ENCODE measurements at regions not wholly inside any gene's neighbourhood (a gene's known extent, or its start where the extent isn't known, plus 50 kb on each side); places are given as distances from the start of the nearest gene placed in this dataset.

GRCh38 chr14:66115740-66116502 is 370.2 kb upstream of the CCDC196 start:
- DNase-seq = no peak

GRCh38 chr14:66116732-66117131 is 369.4 kb upstream of the CCDC196 start:
- DNase-seq = no peak

- no peak for DNase-seq
Measured at GRCh38 chr14:66117600-66117999, 368.6 kb upstream of the CCDC196 start.

- no peak for DNase-seq
Measured at GRCh38 chr14:66119606-66120231, 366.5 kb upstream of the CCDC196 start.

- no peak for DNase-seq
Measured at GRCh38 chr14:66120402-66120801, 365.8 kb upstream of the CCDC196 start.

GRCh38 chr14:66121859-66122258 is 364.3 kb upstream of the CCDC196 start:
- DNase-seq = no peak

- no peak for DNase-seq
Measured at GRCh38 chr14:66129224-66129623, 356.9 kb upstream of the CCDC196 start.

GRCh38 chr14:66131111-66131510 is 355.1 kb upstream of the CCDC196 start:
- DNase-seq = no peak

- DNase-seq = no peak
Measured at GRCh38 chr14:66133666-66134065, 352.5 kb upstream of the CCDC196 start.

GRCh38 chr14:66135831-66136230 is 350.3 kb upstream of the CCDC196 start:
- peak; percentile 47 for DNase-seq

GRCh38 chr14:66137081-66137480 is 349.1 kb upstream of the CCDC196 start:
- DNase-seq = no peak

- DNase-seq = peak; percentile 10
Measured at GRCh38 chr14:66139432-66139831, 346.7 kb upstream of the CCDC196 start.

- no peak for DNase-seq
Measured at GRCh38 chr14:66140213-66140918, 345.8 kb upstream of the CCDC196 start.

- no peak for DNase-seq
Measured at GRCh38 chr14:66140963-66141362, 345.2 kb upstream of the CCDC196 start.

GRCh38 chr14:66141733-66142132 is 344.4 kb upstream of the CCDC196 start:
- DNase-seq = no peak

- peak; percentile 37 for DNase-seq
Measured at GRCh38 chr14:66143387-66144112, 342.6 kb upstream of the CCDC196 start.

- peak; percentile 24 for DNase-seq
Measured at GRCh38 chr14:66152302-66152701, 333.9 kb upstream of the CCDC196 start.

- DNase-seq = peak; percentile 49
Measured at GRCh38 chr14:66152747-66153146, 333.4 kb upstream of the CCDC196 start.

- no peak for DNase-seq
Measured at GRCh38 chr14:66163023-66163422, 323.1 kb upstream of the CCDC196 start.

- DNase-seq = no peak
Measured at GRCh38 chr14:66165337-66165736, 320.8 kb upstream of the CCDC196 start.

- DNase-seq = no peak
Measured at GRCh38 chr14:66174453-66174891, 311.7 kb upstream of the CCDC196 start.

- DNase-seq = no peak
Measured at GRCh38 chr14:66177935-66178334, 308.2 kb upstream of the CCDC196 start.

- no peak for DNase-seq
Measured at GRCh38 chr14:66196670-66197069, 289.5 kb upstream of the CCDC196 start.

All from tongue (tissue), 1 donor.